Skeletal muscle cell (primary cell): ENCODE measurements at regions not wholly inside any gene's neighbourhood (a gene's known extent, or its start where the extent isn't known, plus 50 kb on each side); places are given as distances from the start of the nearest gene placed in this dataset.

Experiments
- DNase-seq: peaks from one replicate; pipeline ENCODE4 v3.0.0-alpha.2; 2010; ENCODE audit warnings: low read depth
- H3K4me3 ChIP-seq: 2 replicates; pipeline ENCODE4 v1.5.1; 2011; ENCODE audit warnings: low read depth, mild to moderate bottlenecking, control low read depth, low read length, moderate library complexity

GRCh38 chrX:39331082-39331704 lies 529.9 kb downstream of the MID1IP1 start:
- H3K4me3 ChIP-seq: no peak overlapping the region
- no peak for DNase-seq

DNA sequence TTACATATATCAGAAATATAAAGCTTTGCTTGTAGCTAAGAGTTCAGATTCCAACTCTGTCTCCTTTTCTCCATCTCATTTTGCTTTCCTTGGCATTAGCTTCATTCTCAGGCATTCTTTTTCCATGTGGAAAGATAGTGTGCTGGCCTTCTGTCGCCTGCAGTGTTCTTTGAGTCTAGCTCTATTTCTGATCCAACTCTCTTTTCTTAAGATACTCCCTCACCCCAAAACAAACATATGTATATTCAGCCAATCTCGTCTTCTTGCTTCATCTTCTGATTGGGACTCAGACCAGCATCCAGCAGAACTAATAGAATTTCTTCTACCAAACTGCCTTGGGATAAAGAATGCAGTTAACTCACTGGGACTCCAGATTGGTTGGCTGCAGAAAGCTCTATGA lies 532.2 kb downstream of the MID1IP1 start:
- no peak for DNase-seq
- no peak overlapping the region for H3K4me3 ChIP-seq

DNA sequence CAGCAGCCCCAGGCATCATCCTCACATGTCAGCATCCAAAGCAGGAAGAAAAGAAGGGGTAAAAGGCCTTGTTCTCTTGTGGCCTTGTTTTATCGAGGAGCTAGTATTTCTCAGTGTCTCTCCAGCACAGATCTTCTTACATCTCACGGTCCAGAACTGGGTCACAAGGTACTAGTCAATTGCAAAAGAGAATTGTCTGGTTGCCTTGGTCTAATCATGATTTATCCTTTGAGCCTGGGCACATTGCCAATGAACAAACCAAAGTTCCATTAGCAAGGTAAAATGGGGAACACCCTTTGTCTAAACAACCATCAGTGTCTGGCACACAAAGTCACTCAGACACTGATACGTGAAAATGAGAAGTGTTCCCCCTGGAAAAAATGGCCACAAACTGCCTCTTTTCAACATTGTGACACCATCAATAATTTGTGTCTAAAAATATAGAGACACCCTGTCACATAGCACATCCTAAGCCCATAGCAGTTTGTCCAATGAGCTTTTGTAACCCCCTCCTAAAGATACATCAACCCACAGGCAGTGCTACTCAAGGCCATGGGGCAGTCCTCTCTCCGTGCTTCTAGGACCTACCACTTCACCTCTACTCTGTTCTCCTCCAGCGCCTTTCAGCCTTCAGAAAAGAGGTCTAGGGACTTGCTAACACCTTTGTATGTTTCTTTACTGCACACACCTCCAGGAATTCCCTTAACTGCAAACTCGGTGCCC lies 534.4 kb downstream of the MID1IP1 start:
- no peak for DNase-seq
- H3K4me3 ChIP-seq: no peak overlapping the region

DNA sequence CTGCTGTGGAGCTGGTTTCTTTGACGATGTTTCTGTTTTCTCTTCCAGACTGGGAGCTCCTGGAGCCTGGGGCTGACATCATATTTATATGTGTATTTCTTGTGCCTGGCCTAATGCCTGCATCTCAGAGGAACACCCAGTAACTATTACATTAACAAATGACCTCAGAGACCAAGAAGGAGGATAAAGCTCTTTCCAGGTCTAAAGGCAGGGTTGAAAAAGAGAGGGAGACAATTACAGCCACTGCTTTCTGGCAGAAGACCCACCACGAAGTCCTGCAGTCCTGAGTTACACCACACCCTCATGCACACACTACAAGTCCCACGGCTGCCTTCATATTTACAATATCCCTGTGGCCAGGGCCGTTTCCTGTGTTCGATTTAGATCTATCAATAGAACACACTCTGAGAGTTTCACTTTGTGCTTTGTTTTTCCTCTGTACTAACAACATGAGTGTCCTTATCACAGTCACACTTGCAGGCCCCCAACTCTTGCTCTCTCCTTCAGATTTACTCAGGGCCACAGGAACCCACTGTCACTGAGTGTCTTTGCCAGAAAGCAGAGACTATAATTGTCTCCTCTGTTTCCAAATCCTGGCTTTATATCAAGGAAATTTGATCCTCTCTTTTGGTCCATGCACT lies 535.5 kb downstream of the MID1IP1 start:
- no peak overlapping the region for H3K4me3 ChIP-seq
- no peak for DNase-seq

GRCh38 chrX:39337451-39337850 lies 536.2 kb downstream of the MID1IP1 start:
- no peak overlapping the region for H3K4me3 ChIP-seq
- DNase-seq: no peak

- no peak overlapping the region for H3K4me3 ChIP-seq
- no peak for DNase-seq
Observed at GRCh38 chrX:39338583-39338982, 537.3 kb downstream of the MID1IP1 start.

DNA sequence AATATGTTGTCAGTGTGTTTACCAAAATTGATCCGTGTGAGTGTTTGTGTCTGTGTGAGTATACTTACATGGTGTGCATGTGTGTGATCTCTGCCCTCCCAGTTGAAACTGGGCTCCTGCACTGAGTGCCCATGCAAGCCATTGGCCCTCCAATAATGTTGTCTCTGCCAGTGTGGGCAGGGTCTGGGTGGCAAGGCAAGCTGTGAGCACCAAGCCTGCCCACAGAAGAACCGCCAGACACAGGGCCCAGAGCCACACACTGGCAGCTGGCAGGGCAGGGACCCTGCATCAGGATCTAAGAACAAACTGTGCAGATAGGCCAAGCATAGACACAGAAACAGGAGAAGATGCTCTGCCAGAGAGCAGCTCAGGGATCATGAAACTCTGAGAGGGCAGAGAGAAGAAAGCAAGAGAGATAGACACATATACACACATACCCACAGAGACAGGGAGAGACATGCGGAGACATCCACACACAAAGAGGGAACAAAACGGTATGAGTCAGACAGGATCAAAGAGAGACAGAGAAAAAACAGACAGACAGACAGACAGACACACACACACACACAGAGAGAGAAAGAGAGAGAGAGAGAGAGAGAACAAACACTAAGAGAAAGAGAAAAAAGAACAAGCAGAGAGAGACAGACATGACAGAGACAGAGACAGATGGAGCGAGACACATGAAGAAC lies 555.0 kb downstream of the MID1IP1 start:
- no peak for DNase-seq
- no peak overlapping the region for H3K4me3 ChIP-seq

GRCh38 chrX:39360101-39360500 lies 558.8 kb downstream of the MID1IP1 start:
- H3K4me3 ChIP-seq: no peak overlapping the region
- no peak for DNase-seq

- no peak overlapping the region for H3K4me3 ChIP-seq
- no peak for DNase-seq
Observed at GRCh38 chrX:39361736-39362135, 560.5 kb downstream of the MID1IP1 start.

DNA sequence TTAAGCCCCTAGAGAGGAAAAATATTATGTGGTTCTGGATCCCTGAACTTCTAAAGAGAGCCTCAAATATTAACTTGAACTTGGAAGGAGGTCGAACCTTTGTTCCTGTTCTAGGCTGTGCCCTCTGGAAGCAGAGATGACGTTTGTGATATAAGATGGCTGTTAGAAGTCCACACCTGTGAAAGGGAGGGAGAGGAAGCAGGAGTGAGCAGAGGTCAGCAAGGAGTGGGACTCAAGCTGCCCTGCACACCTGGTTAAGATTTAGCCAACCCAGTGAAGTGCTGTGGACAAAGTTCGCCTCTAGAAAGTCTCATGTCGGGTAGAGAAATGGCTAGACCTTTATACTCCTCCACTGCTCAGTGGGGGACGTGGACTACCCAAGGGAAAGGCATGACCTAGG lies 566.2 kb downstream of the MID1IP1 start:
- H3K4me3 ChIP-seq: no peak overlapping the region
- no peak for DNase-seq

GRCh38 chrX:39372115-39372514 lies 570.9 kb downstream of the MID1IP1 start:
- no peak overlapping the region for H3K4me3 ChIP-seq
- no peak for DNase-seq

DNA sequence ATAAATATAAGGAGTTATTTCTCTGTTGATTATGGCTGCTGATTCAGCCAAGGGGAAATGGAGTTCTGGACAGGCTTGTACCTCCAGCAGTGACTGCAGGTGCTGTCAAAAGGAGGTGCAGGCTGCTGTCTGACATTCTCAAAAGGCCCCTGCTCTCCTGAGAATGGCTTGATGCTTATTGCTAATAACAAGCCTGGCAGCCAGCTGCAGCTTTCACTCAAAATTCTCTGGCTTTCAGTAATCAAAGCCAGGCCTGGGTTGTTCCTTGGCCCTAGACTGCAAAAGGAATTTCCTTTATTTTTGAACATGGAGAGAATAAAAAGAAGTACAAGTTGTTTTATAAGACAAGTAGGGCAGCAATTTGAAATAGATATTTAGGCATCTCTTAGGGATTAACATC lies 575.9 kb downstream of the MID1IP1 start:
- H3K4me3 ChIP-seq: no peak overlapping the region
- no peak for DNase-seq

- H3K4me3 ChIP-seq: no peak overlapping the region
- no peak for DNase-seq
Observed at GRCh38 chrX:39377773-39378172, 576.5 kb downstream of the MID1IP1 start.

GRCh38 chrX:39381422-39381821 lies 580.2 kb downstream of the MID1IP1 start:
- no peak for DNase-seq
- H3K4me3 ChIP-seq: no peak overlapping the region

DNA sequence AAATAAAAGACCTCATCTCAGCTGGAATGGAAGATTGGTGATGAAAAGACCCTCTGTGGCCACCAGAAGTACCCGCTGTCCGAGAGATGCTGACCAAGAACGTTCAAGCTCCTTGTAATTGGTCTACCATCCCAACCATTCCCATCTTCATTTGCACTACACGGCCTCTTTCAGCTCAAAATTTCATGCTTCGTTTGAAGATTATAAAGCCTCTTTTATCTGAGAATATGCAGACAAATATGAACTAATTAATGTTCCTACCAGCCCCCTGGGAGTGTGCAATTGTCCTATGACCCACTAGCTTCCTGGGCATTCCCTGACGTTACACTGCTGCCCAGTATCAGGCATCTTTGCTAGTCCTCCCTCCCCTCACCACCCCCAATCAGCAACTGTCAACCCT lies 583.7 kb downstream of the MID1IP1 start:
- H3K4me3 ChIP-seq: no peak overlapping the region
- DNase-seq: no peak

DNA sequence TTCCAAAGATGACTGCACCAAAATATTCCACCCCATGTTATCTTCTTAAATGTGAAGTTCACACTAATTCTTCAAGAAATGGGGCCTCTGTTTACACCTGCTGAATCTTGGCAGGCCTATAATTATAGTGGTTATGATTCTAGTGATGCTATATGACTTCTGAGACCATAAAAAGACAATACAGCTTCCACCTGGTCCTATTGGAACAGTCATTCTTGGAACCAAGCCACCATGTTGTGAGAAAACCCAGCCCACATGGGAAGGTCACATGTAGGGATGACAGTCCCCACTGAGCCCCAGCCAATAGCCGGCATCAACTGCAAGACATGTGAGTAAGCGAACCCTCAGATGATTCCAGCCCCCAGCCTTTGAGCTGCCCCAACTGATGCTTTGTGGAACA lies 587.5 kb downstream of the MID1IP1 start:
- DNase-seq: no peak
- no peak overlapping the region for H3K4me3 ChIP-seq

- no peak for DNase-seq
- H3K4me3 ChIP-seq: no peak overlapping the region
Observed at GRCh38 chrX:39396358-39396995, 595.2 kb downstream of the MID1IP1 start.

- no peak for DNase-seq
- no peak overlapping the region for H3K4me3 ChIP-seq
Observed at GRCh38 chrX:39397561-39398199, 596.4 kb downstream of the MID1IP1 start.

DNA sequence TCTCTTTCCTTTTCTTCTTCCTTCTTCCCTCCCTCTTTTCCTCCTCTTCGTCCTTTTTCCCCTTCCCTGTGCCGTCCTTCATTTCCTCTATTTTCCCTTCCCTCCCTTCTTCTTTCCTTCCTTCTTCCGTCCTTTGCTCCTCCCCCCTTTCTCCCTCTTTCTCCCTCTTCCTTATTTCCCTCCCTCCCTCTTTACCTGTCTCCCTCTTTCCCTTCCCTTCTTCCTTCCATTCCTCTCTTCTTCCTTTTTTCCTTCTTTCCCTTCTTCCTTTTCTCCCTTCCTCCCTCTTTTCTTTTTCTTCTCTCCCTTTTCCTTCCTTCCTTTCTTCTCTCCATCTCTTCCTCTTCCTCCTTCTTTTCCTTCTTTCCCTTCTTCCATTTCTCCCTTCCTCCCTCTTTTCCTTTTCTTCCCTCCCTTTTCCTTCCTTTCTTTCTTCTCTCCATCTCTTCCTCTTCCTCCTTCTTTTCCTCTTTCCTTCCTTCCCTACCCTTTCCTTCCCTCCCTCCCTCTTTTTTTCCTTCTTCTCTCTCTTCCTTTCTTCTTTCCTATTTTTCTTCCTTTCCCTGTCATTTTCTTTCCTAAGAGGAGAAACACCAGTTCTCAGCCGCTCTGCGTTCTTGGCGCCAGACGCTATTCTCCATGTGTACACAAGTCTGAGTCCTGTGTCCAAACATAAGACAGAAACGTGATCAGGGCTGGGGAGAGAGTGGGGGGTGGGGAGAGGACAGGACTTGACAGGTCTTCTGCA lies 597.1 kb downstream of the MID1IP1 start:
- DNase-seq: no peak
- H3K4me3 ChIP-seq: no peak overlapping the region
